Left lung (tissue), 4 donors: ENCODE measurements at regions not wholly inside any gene's neighbourhood (a gene's known extent, or its start where the extent isn't known, plus 50 kb on each side); places are given as distances from the start of the nearest gene placed in this dataset.

ENCODE experiments used
- ATAC-seq: fragments of 200-7000 bp; cut with Tn5 transposase; one replicate; pipeline ENCODE4 v1.9.1; 2020; ENCODE audit warnings: moderate library complexity
- DNase-seq, 4 donors: peaks; one replicate each; pipeline ENCODE4 v3.0.0-alpha.2; 2013 to 2020
- H3K27ac ChIP-seq, 2 donors: fragments of 200-600 bp; sonication (generic) in 1 of 2; one replicate each; pipeline versions ENCODE4 v1.5.0 to v1.8.0; 2020 to 2021
- H3K27me3 ChIP-seq, 2 donors: fragments of 200-600 bp; sonication (generic) in 1 of 2; one replicate each; pipeline versions ENCODE4 v1.5.0 to v1.8.0; 2020 to 2021
- H3K36me3 ChIP-seq, 2 donors: fragments of 200-600 bp; sonication (generic) in 1 of 2; one replicate each; pipeline versions ENCODE4 v1.5.0 to v1.8.0; 2020 to 2021
- H3K4me1 ChIP-seq, 2 donors: fragments of 200-600 bp; one replicate each; pipeline ENCODE4 v1.8.0; 2021
- H3K4me3 ChIP-seq, 2 donors: fragments of 200-600 bp; sonication (generic) in 1 of 2; one replicate each; pipeline versions ENCODE4 v1.5.0 to v1.8.0; 2020 to 2021; ENCODE audit warnings: mild to moderate bottlenecking in 1 of 2
- H3K9me3 ChIP-seq, 2 donors: fragments of 200-600 bp; sonication (generic) in 1 of 2; one replicate each; pipeline versions ENCODE4 v1.5.0 to v1.8.0; 2020 to 2021
- intact Hi-C, 2 donors: fragments of 100-400 bp; cut with DNase I; formaldehyde crosslinking; loops; one replicate each; pipeline versions ENCODE4 v1.11.2 to v1.14.2; 2022
- TF ChIP-seq, protein P1 (sequence below), 2 donors: fragments of 200-600 bp; sonication (generic) in 1 of 2; IDR thresholded peaks; one replicate each; pipeline versions ENCODE4 v1.5.0 to v1.8.0; 2021; ENCODE audit warnings: antibody characterized with exemption in 2 of 2
- donor health status: DM: no; HTN: yes; CAD: no.
- donor health status: DM: no; HTN: no; CAD: no.

DNA sequence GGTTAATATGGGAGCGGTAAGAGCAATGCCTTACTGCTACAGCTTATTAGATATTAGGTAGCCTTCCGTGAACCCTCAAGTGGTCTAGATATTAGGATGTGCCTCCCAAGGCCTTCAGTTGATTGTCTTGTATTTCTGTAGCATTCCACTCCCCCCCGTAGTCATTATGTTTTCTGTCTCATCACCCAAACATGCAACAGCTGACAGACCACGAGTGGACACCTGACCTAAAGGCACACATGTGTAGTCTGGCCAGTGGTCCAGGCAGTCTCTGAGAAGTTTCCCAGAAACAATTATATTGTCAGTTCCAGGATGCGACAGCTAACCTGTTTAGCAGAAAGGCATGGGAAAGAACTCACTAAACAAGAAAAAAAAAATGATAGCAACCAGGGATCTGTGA, 1000.9 kb downstream of the AGBL1 start:
- H3K4me1 ChIP-seq = no peaks in the 10 kb centered on the region
- no peaks in the 10 kb centered on the region for H3K36me3 ChIP-seq
- H3K9me3 ChIP-seq = peaks cover 0 to 4% of the 10 kb centered on the region in 2 donors
- intact Hi-C loops = no loop called here
- no peaks in the 10 kb centered on the region for H3K27me3 ChIP-seq
- no peak overlapping the region for H3K4me3 ChIP-seq
- H3K27ac ChIP-seq = no peak overlapping the region
- DNase-seq (no peak), ATAC-seq (no peak)
- TF ChIP-seq, protein P1, sequence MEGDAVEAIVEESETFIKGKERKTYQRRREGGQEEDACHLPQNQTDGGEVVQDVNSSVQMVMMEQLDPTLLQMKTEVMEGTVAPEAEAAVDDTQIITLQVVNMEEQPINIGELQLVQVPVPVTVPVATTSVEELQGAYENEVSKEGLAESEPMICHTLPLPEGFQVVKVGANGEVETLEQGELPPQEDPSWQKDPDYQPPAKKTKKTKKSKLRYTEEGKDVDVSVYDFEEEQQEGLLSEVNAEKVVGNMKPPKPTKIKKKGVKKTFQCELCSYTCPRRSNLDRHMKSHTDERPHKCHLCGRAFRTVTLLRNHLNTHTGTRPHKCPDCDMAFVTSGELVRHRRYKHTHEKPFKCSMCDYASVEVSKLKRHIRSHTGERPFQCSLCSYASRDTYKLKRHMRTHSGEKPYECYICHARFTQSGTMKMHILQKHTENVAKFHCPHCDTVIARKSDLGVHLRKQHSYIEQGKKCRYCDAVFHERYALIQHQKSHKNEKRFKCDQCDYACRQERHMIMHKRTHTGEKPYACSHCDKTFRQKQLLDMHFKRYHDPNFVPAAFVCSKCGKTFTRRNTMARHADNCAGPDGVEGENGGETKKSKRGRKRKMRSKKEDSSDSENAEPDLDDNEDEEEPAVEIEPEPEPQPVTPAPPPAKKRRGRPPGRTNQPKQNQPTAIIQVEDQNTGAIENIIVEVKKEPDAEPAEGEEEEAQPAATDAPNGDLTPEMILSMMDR (IDR thresholded peaks at IDR 0.05) = no peak
